Naive thymus-derived CD4-positive, alpha-beta T cell (primary cell): ENCODE measurements at regions not wholly inside any gene's neighbourhood (a gene's known extent, or its start where the extent isn't known, plus 50 kb on each side); places are given as distances from the start of the nearest gene placed in this dataset.
"Not testable (repeated sequence)": the region's sequence is repeated elsewhere in the genome, so short reads cannot be mapped to it uniquely, and the experiment has no call there.

Experiments
- ATAC-seq: fragments of 150-1000 bp; cut with Tn5 transposase; 2 replicates; pipeline ENCODE4 v1.10.0; 2021; ENCODE audit warnings: mild to moderate bottlenecking, moderate library complexity
- CTCF ChIA-PET: fragments of 350-600 bp; sonication (Branson Sonifier 250); formaldehyde crosslinking; loops from one replicate; lab custom pipeline; 2021; ENCODE audit warnings: antibody characterized with exemption; lab: Charles Lee
- POLR2A ChIA-PET: fragments of 350-600 bp; sonication (Branson Sonifier 250); formaldehyde crosslinking; loops from one replicate; lab custom pipeline; 2021; ENCODE audit warnings: antibody characterized with exemption, inconsistent platforms; lab: Charles Lee
- DNase-seq, 9 donors: peaks; one replicate each; pipeline versions ENCODE4 v3.0.0 to v3.0.0-alpha.2; 2020 to 2022; ENCODE audit warnings: mixed read lengths in 1 of 9
- H3K27ac ChIP-seq: one replicate; pipeline ENCODE4 v1.7.0; 2013; ENCODE audit warnings: mild to moderate bottlenecking, low read depth, low read length, moderate library complexity
- H3K27me3 ChIP-seq, 2 donors: one replicate each; pipeline ENCODE4 v1.7.0; 2013; ENCODE audit warnings: low read length in 2 of 2, mild to moderate bottlenecking in 2 of 2, moderate library complexity in 2 of 2; ENCODE audit not compliant: control insufficient read depth in 2 of 2, insufficient read depth in 2 of 2
- H3K36me3 ChIP-seq, 3 experiments: 1 replicate in 2 of 3; 2 replicates in 1 of 3; pipeline ENCODE4 v1.7.0; 2013; ENCODE audit warnings: low read length in 3 of 3, mild to moderate bottlenecking in 3 of 3, moderate library complexity in 1 of 3; ENCODE audit not compliant: insufficient read depth in 3 of 3, control insufficient read depth in 2 of 3
- H3K4me1 ChIP-seq, 2 donors: one replicate each; pipeline ENCODE4 v1.7.0; 2013; ENCODE audit warnings: low read length in 2 of 2, mild to moderate bottlenecking in 2 of 2, moderate library complexity in 1 of 2; ENCODE audit not compliant: control insufficient read depth in 2 of 2, insufficient read depth in 2 of 2
- H3K4me3 ChIP-seq: 2 replicates; pipeline ENCODE4 v1.7.0; 2013; ENCODE audit warnings: mild to moderate bottlenecking, low read length
- H3K9me3 ChIP-seq, 3 experiments: 1 replicate in 2 of 3; 2 replicates in 1 of 3; pipeline ENCODE4 v1.7.0; 2013; ENCODE audit warnings: low read length in 3 of 3; ENCODE audit not compliant: control insufficient read depth in 2 of 3
- H3K27ac Mint-ChIP-seq, 9 donors: one replicate each; pipeline ENCODE4 v1.8.0; 2020 to 2022; ENCODE audit warnings: mixed read lengths in 9 of 9, mild to moderate bottlenecking in 8 of 9, moderate library complexity in 5 of 9, inconsistent platforms in 2 of 9
- H3K27me3 Mint-ChIP-seq, 5 donors: one replicate each; pipeline ENCODE4 v1.8.0; 2021 to 2022; ENCODE audit warnings: mixed read lengths in 5 of 5, mild to moderate bottlenecking in 1 of 5
- H3K36me3 Mint-ChIP-seq, 5 donors: one replicate each; pipeline ENCODE4 v1.8.0; 2020 to 2022; ENCODE audit warnings: mixed read lengths in 5 of 5, mild to moderate bottlenecking in 3 of 5, inconsistent platforms in 1 of 5
- H3K4me1 Mint-ChIP-seq, 7 donors: one replicate each; pipeline ENCODE4 v1.8.0; 2020 to 2022; ENCODE audit warnings: mixed read lengths in 7 of 7, mild to moderate bottlenecking in 3 of 7, inconsistent platforms in 1 of 7
- H3K4me3 Mint-ChIP-seq, 10 donors: one replicate each; pipeline ENCODE4 v1.8.0; 2020 to 2022; ENCODE audit warnings: mild to moderate bottlenecking in 10 of 10, mixed read lengths in 10 of 10, moderate library complexity in 6 of 10, inconsistent platforms in 2 of 10
- H3K9me3 Mint-ChIP-seq, 11 donors: one replicate each; pipeline ENCODE4 v1.8.0; 2020 to 2022; ENCODE audit warnings: mixed read lengths in 11 of 11, mild to moderate bottlenecking in 4 of 11, inconsistent platforms in 1 of 11, moderate library complexity in 1 of 11
- intact Hi-C, 2 donors: fragments of 100-400 bp; cut with micrococcal nuclease; formaldehyde crosslinking; loops; one replicate each; pipeline ENCODE4 v1.15.1; 2023

DNA sequence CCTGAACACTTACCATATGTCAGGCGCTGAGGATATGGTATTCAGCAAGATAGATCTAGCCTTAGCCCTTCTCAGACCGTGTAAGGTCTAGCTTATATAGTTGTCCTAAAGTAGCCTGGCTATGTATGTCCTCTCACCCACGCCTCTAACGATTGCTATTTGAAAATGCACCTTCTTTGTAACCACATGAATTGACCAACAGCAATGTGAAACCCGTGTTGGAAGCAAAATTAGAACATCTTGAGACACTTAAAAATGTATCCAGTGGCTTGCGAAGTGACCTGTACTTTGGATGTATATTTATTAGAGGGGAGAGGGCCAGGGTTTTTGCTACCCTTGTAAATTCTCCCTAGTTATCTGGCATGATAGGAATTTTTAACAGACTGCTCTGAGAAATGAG, 860.0 kb upstream of the ZEB2 start:
- POLR2A ChIA-PET, result no interaction called here
- H3K27ac Mint-ChIP-seq, result no peak overlapping the region
- CTCF ChIA-PET, result no interaction called here
- H3K9me3 Mint-ChIP-seq, result peaks cover 0 to 4% (median 0%) of the 10 kb centered on the region in 11 donors
- no peak for ATAC-seq
- Histone ChIP-seq H3K4me3 (no peak overlapping the region), H3K4me1 (no peaks in the 10 kb centered on the region), H3K9me3 (no peaks in the 10 kb centered on the region), H3K27ac (no peak overlapping the region), H3K36me3 (no peaks in the 10 kb centered on the region), H3K27me3 (no peaks in the 10 kb centered on the region)
- H3K36me3 Mint-ChIP-seq, result no peaks in the 10 kb centered on the region
- no peak overlapping the region for H3K4me3 Mint-ChIP-seq
- no peak for DNase-seq
- H3K27me3 Mint-ChIP-seq, result peaks cover 0 to 13% (median 0%) of the 10 kb centered on the region in 5 donors
- H3K4me1 Mint-ChIP-seq, result no peaks in the 10 kb centered on the region
- intact Hi-C loops, result no loop called here

DNA sequence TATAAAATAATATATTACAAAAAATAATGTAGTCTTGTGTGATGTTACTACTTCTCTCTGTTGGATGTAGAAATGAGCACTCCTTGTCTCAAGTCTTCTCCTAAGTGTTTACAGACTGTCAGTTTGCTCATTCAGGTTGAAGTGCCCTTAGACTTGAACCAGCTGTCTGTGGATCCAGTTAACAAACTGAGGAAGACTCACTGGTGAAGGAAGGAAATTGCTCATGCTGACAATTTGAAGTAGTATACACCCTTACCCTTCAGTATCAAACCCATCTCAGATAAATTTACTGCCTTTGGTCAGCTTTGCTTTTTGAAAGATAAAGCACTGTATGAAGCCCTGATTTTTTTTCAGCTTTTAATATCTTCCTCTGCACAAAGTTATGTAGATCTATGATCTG, 854.2 kb upstream of the ZEB2 start:
- H3K9me3 Mint-ChIP-seq, result peaks cover 0 to 5% (median 0%) of the 10 kb centered on the region in 11 donors
- no peak overlapping the region for H3K4me3 ChIP-seq
- no peak overlapping the region for H3K4me3 Mint-ChIP-seq
- H3K4me1 Mint-ChIP-seq, result no peaks in the 10 kb centered on the region
- peaks cover 0 to 5% (median 0%) of the 10 kb centered on the region in 5 donors for H3K27me3 Mint-ChIP-seq
- no peaks in the 10 kb centered on the region for H3K27me3 ChIP-seq
- H3K9me3 ChIP-seq, result no peaks in the 10 kb centered on the region
- POLR2A ChIA-PET, result no interaction called here
- no peak overlapping the region for H3K27ac Mint-ChIP-seq
- CTCF ChIA-PET, result no interaction called here
- H3K4me1 ChIP-seq, result no peaks in the 10 kb centered on the region
- ATAC-seq, result no peak
- H3K36me3 ChIP-seq, result no peaks in the 10 kb centered on the region
- no peak for DNase-seq
- no peaks in the 10 kb centered on the region for H3K36me3 Mint-ChIP-seq
- no peak overlapping the region for H3K27ac ChIP-seq
- intact Hi-C loops, result no loop called here

DNA sequence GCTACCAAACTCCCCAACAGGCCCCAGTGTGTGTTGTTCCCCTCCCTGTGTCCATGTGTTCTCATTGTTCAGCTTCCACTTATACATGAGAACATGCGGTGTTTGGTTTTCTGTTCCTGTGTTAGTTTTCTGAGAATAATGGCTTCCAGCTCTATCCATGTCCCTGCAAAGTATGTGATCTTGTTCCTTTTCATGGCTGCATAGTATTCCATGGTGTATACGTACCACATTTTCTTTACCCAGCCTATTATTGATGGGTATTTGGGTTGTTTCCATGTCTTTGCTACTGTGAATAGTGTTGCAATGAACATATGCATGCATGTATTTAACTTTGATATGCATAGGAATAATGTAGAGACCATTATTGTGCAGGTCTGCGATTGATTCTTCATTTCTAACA, 847.4 kb upstream of the ZEB2 start:
- H3K4me1 ChIP-seq, CTCF ChIA-PET, H3K27ac ChIP-seq, POLR2A ChIA-PET, DNase-seq, H3K9me3 ChIP-seq, H3K36me3 ChIP-seq, H3K4me3 Mint-ChIP-seq, H3K4me1 Mint-ChIP-seq, ATAC-seq, H3K27me3 Mint-ChIP-seq, H3K4me3 ChIP-seq, H3K27ac Mint-ChIP-seq, intact Hi-C loops, H3K27me3 ChIP-seq, H3K36me3 Mint-ChIP-seq, H3K9me3 Mint-ChIP-seq: not testable (repeated sequence)

DNA sequence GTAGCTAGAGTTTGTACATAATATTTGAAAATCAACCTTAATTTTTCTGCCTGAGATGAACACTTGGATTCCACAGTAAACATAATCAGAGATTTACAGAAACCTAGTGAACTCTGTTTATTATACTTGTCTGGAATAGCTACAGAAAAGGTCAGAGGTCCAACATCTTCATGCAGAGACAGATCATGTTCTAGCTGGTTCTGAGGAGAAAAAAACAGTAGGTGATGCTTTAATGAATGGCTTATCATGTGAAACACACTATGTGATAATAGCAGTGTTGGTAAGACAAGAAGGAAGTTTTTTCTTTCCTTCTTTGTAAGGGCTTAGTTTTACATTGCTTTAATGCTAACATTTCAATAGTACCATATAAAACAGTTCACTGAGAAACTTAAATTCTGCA, 846.4 kb upstream of the ZEB2 start:
- no peaks in the 10 kb centered on the region for H3K4me1 Mint-ChIP-seq
- Histone ChIP-seq H3K27me3 (no peaks in the 10 kb centered on the region), H3K27ac (no peak overlapping the region), H3K4me3 (no peak overlapping the region), H3K9me3 (no peaks in the 10 kb centered on the region), H3K36me3 (no peaks in the 10 kb centered on the region), H3K4me1 (no peaks in the 10 kb centered on the region)
- ATAC-seq, result no peak
- DNase-seq, result no peak
- H3K9me3 Mint-ChIP-seq, result peaks cover 0 to 6% (median 0%) of the 10 kb centered on the region in 11 donors
- intact Hi-C loops, result no loop called here
- no peak overlapping the region for H3K27ac Mint-ChIP-seq
- no peaks in the 10 kb centered on the region for H3K36me3 Mint-ChIP-seq
- H3K4me3 Mint-ChIP-seq, result no peak overlapping the region
- CTCF ChIA-PET, result no interaction called here
- peaks cover 0 to 9% (median 0%) of the 10 kb centered on the region in 5 donors for H3K27me3 Mint-ChIP-seq
- POLR2A ChIA-PET, result interaction anchor here (0.6 kb wide), 1 partner anchor 38 kb away, joined by 3 read pairs; no protein-coding TSS in a partner anchor

DNA sequence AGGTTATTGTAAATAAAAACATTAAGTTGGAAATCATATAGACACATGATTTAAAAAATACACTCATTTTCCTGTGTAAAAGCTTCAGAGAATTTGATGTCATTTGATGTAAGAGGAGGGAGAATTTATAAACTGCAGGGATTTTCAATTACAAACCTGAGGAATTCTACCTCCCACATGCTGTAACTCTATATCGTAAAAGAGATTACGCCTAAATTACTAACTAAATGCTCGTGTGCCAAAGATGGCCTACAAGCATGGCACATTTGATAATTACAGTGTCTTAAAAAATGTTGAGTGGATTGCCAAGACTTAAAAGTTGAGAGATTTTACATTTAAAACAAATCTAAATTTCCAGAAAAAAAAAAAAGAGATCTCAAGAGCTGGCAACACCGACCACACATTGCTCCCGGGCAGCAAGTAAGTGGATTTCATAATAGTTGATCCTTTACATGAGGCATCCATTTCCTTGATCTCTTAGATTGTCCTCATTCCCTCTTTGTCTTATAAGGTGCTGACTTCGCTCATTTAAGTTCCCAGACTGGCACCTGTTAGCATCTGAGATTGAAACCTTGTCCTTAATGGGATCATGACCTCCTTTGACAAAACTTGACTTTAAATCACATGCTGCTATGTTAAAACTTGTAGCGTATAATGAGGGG, 840.3 kb upstream of the ZEB2 start:
- Histone ChIP-seq H3K27me3 (no peaks in the 10 kb centered on the region), H3K36me3 (no peaks in the 10 kb centered on the region), H3K9me3 (no peaks in the 10 kb centered on the region), H3K4me1 (no peaks in the 10 kb centered on the region), H3K27ac (no peak overlapping the region), H3K4me3 (no peak overlapping the region)
- POLR2A ChIA-PET, result no interaction called here
- CTCF ChIA-PET, result no interaction called here
- no peaks in the 10 kb centered on the region for H3K9me3 Mint-ChIP-seq
- DNase-seq (no peak), ATAC-seq (no peak)
- H3K4me3 Mint-ChIP-seq, result no peak overlapping the region
- H3K36me3 Mint-ChIP-seq, result no peaks in the 10 kb centered on the region
- intact Hi-C loops, result no loop called here
- H3K27me3 Mint-ChIP-seq, result no peaks in the 10 kb centered on the region
- no peak overlapping the region for H3K27ac Mint-ChIP-seq
- H3K4me1 Mint-ChIP-seq, result no peaks in the 10 kb centered on the region

DNA sequence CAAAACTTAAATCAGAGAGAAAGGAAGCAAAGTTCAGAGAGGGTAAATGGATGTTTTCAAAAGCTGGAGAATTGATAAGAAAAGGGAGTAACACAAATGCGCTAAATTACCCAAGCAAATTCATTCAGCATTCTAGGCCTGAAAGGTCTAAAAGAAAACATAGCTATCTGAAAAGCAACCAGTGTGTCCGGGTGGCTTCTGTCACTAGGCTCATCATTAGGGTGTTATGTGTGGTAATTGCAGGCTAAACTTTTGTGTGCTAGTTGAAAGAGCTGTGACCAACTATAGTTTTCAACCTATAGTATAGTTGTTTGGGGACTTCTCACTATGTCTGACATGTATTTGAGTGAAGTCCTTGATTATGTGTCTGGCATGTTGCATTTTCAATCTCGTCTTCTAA, 839.6 kb upstream of the ZEB2 start:
- POLR2A ChIA-PET, result no interaction called here

DNA sequence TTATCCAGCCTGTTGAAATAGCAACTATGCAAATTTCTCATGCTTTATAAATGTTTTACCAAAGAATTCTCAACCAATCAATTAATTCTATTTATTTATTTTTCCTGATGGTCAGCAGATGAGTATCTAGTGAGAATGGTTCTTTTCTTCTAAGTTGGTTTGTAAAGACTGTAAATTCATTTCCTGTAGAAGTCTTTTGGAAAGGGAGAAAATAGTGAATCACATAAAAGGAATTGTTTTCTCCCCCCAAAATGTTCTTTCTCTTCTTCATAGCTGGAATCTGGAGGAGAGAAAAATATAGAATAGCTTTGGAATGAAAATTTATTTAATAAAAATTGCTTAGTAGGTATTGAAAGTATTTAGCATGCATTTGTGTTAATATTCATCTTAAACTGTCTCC, 836.1 kb upstream of the ZEB2 start:
- DNase-seq, result no peak
- Histone ChIP-seq H3K4me3 (no peak overlapping the region), H3K27me3 (no peaks in the 10 kb centered on the region), H3K9me3 (no peaks in the 10 kb centered on the region), H3K27ac (no peak overlapping the region), H3K36me3 (no peaks in the 10 kb centered on the region), H3K4me1 (no peaks in the 10 kb centered on the region)
- Mint-ChIP-seq H3K9me3 (no peaks in the 10 kb centered on the region), H3K36me3 (no peaks in the 10 kb centered on the region), H3K27ac (no peak overlapping the region), H3K27me3 (no peaks in the 10 kb centered on the region), H3K4me3 (no peak overlapping the region), H3K4me1 (no peaks in the 10 kb centered on the region)
- ChIA-PET POLR2A (no interaction called here), CTCF (no interaction called here)
- ATAC-seq, result no peak
- intact Hi-C loops, result no loop called here

More for the DNA sequence above, 839.6 kb upstream of the ZEB2 start:
- H3K4me3 Mint-ChIP-seq, result no peak overlapping the region
- Histone ChIP-seq H3K27me3 (no peaks in the 10 kb centered on the region), H3K9me3 (no peaks in the 10 kb centered on the region), H3K4me3 (no peak overlapping the region), H3K27ac (no peak overlapping the region), H3K4me1 (no peaks in the 10 kb centered on the region), H3K36me3 (no peaks in the 10 kb centered on the region)
- H3K36me3 Mint-ChIP-seq, result no peaks in the 10 kb centered on the region
- no peaks in the 10 kb centered on the region for H3K9me3 Mint-ChIP-seq
- CTCF ChIA-PET, result interaction anchor here (0.6 kb wide), 1 partner anchor 64 kb away, joined by 3 read pairs; no protein-coding TSS in a partner anchor
- H3K27me3 Mint-ChIP-seq, result no peaks in the 10 kb centered on the region
- no peak overlapping the region for H3K27ac Mint-ChIP-seq
- no peak for DNase-seq
- H3K4me1 Mint-ChIP-seq, result no peaks in the 10 kb centered on the region
- ATAC-seq, result no peak
- intact Hi-C loops, result no loop called here
